HEK293 (cell line): ENCODE measurements at regions not wholly inside any gene's neighbourhood (a gene's known extent, or its start where the extent isn't known, plus 50 kb on each side); places are given as distances from the start of the nearest gene placed in this dataset.

Experiments used
- ZFP3 ChIP-seq: fragments of 450-650 bp; formaldehyde crosslinking; IDR thresholded peaks from 2 replicates; pipeline ENCODE4 v1.5.1; 2016; ENCODE audit warnings: low read depth, missing biosample characterization, missing genetic modification characterization
- ZNF184 ChIP-seq: fragments of 450-650 bp; IDR thresholded peaks from 2 replicates; pipeline ENCODE4 v1.5.1; 2018; ENCODE audit warnings: missing biosample characterization, mild to moderate bottlenecking, missing genetic modification characterization
- ZNF366 ChIP-seq: fragments of 450-650 bp; formaldehyde crosslinking; conservative IDR thresholded peaks from 2 replicates; pipeline ENCODE4 v1.5.1; 2016; ENCODE audit warnings: missing biosample characterization, missing genetic modification characterization
- ZNF555 ChIP-seq: fragments of 450-650 bp; formaldehyde crosslinking; conservative IDR thresholded peaks from 2 replicates; pipeline ENCODE4 v1.5.1; 2017; ENCODE audit warnings: missing biosample characterization, mild to moderate bottlenecking, missing genetic modification characterization, inconsistent platforms
- ZNF571 ChIP-seq: fragments of 450-650 bp; formaldehyde crosslinking; IDR thresholded peaks from 2 replicates; pipeline ENCODE4 v1.5.0; 2017; ENCODE audit warnings: missing biosample characterization, missing genetic modification characterization
- ZNF585B ChIP-seq: fragments of 450-650 bp; formaldehyde crosslinking; IDR thresholded peaks from 2 replicates; pipeline ENCODE4 v1.5.1; 2016; ENCODE audit warnings: missing biosample characterization, missing genetic modification characterization
- ZNF670 ChIP-seq: fragments of 450-650 bp; formaldehyde crosslinking; IDR thresholded peaks from 2 replicates; pipeline ENCODE4 v1.5.1; 2016; ENCODE audit warnings: missing biosample characterization, missing genetic modification characterization, low read depth
- ZXDB ChIP-seq: fragments of 450-650 bp; formaldehyde crosslinking; IDR thresholded peaks from 2 replicates; pipeline ENCODE4 v1.5.1; 2016; ENCODE audit warnings: missing biosample characterization, missing genetic modification characterization
- TF ChIP-seq, protein P1 (sequence below): fragments of 450-650 bp; formaldehyde crosslinking; IDR thresholded peaks from 2 replicates; pipeline ENCODE4 v1.5.1; 2016; ENCODE audit warnings: missing biosample characterization, missing genetic modification characterization
- TF ChIP-seq, protein P2 (sequence below): fragments of 450-650 bp; formaldehyde crosslinking; IDR thresholded peaks from 2 replicates; pipeline ENCODE4 v1.5.1; 2017; ENCODE audit warnings: missing biosample characterization, missing genetic modification characterization

- TF ChIP-seq ZNF366 (tag by site-specific recombination), result no peak
- no peak for TF ChIP-seq ZNF670
- TF ChIP-seq, protein P1, sequence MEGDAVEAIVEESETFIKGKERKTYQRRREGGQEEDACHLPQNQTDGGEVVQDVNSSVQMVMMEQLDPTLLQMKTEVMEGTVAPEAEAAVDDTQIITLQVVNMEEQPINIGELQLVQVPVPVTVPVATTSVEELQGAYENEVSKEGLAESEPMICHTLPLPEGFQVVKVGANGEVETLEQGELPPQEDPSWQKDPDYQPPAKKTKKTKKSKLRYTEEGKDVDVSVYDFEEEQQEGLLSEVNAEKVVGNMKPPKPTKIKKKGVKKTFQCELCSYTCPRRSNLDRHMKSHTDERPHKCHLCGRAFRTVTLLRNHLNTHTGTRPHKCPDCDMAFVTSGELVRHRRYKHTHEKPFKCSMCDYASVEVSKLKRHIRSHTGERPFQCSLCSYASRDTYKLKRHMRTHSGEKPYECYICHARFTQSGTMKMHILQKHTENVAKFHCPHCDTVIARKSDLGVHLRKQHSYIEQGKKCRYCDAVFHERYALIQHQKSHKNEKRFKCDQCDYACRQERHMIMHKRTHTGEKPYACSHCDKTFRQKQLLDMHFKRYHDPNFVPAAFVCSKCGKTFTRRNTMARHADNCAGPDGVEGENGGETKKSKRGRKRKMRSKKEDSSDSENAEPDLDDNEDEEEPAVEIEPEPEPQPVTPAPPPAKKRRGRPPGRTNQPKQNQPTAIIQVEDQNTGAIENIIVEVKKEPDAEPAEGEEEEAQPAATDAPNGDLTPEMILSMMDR (tag by site-specific recombination), result no peak
- no peak for TF ChIP-seq ZNF555 (tag by site-specific recombination)
- TF ChIP-seq ZNF571 (tag by site-specific recombination), result no peak
- TF ChIP-seq, protein P2, sequence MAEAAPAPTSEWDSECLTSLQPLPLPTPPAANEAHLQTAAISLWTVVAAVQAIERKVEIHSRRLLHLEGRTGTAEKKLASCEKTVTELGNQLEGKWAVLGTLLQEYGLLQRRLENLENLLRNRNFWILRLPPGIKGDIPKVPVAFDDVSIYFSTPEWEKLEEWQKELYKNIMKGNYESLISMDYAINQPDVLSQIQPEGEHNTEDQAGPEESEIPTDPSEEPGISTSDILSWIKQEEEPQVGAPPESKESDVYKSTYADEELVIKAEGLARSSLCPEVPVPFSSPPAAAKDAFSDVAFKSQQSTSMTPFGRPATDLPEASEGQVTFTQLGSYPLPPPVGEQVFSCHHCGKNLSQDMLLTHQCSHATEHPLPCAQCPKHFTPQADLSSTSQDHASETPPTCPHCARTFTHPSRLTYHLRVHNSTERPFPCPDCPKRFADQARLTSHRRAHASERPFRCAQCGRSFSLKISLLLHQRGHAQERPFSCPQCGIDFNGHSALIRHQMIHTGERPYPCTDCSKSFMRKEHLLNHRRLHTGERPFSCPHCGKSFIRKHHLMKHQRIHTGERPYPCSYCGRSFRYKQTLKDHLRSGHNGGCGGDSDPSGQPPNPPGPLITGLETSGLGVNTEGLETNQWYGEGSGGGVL, result no peak
- TF ChIP-seq ZNF184, result no peak
- no peak for TF ChIP-seq ZNF585B
- no peak for TF ChIP-seq ZFP3
- no peak for TF ChIP-seq ZXDB (tag by site-specific recombination)
These were observed 137.7 kb upstream of the XIRP2 start for GRCh38 chr2:166750624-166751023.
